ENCODE measurements at regions not wholly inside any gene's neighbourhood (a gene's known extent, or its start where the extent isn't known, plus 50 kb on each side); places are given as distances from the start of the nearest gene placed in this dataset.

- intact Hi-C loops (cut with DNase I), result no loop called here
These were observed 215.8 kb downstream of the SIPA1L2 start for GRCh38 chr1:232414100-232414499.

GRCh38 chr1:232413674-232414073, 216.3 kb downstream of the SIPA1L2 start:
- intact Hi-C loops (cut with DNase I), result no loop called here
- H3K27ac ChIP-seq, result no peak overlapping the region
- H3K36me3 ChIP-seq, result peaks cover 0 to 6% of the 10 kb centered on the region in 2 donors
- DNase-seq, result no peak
- no peak for TF ChIP-seq CTCF (IDR thresholded peaks at IDR 0.05)
- TF ChIP-seq POLR2A (IDR thresholded peaks at IDR 0.05), result no peak
- no peak overlapping the region for H3K4me3 ChIP-seq (replicated peaks in 1 of 3)
- 86 to 94% methylated on average over 2 of the region's 2 CpGs for WGBS, 2 donors
- H3K9me3 ChIP-seq, result no peaks in the 10 kb centered on the region
- peaks cover 4 to 13% of the 10 kb centered on the region in 2 donors for H3K4me1 ChIP-seq
- H3K27me3 ChIP-seq, result no peaks in the 10 kb centered on the region

More at GRCh38 chr1:232414100-232414499, 215.8 kb downstream of the SIPA1L2 start:
- Histone ChIP-seq H3K27ac (no peak overlapping the region), H3K4me3 (replicated peaks in 1 of 3) (no peak overlapping the region), H3K4me1 (peaks cover 4 to 13% of the 10 kb centered on the region in 2 donors), H3K9me3 (no peaks in the 10 kb centered on the region), H3K27me3 (no peaks in the 10 kb centered on the region), H3K36me3 (peaks cover 0 to 6% of the 10 kb centered on the region in 2 donors)
- WGBS, 2 donors, result 93% methylated on average over 7 of the region's 7 CpGs
- no peak for DNase-seq
- no peak for TF ChIP-seq POLR2A (IDR thresholded peaks at IDR 0.05)
- TF ChIP-seq CTCF (IDR thresholded peaks at IDR 0.05), result no peak

DNA sequence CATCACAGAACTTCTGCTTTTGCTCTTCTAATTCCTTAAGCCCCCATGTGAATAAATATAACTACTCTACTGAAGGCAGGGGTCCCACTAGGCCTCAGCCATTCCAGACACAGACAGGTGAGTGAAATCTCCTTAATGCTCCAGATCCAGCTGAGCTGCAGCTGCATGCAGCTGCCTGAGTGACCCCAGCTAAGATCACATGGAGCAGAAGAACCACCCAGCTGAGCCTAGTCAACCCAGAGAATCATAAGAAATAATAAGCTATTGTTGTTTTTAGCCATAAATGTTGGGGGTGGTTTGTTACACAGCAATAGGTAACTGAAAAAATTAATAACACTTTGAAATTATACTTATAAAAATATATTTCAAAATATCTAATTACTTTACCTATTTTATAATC, 220.3 kb downstream of the SIPA1L2 start:
- H3K4me3 ChIP-seq (replicated peaks in 1 of 3), result no peak overlapping the region
- H3K4me1 ChIP-seq, result no peaks in the 10 kb centered on the region
- peaks cover 0 to 6% of the 10 kb centered on the region in 2 donors for H3K36me3 ChIP-seq
- no peak overlapping the region for H3K27ac ChIP-seq
- DNase-seq, result no peak
- intact Hi-C loops (cut with DNase I), result no loop called here
- H3K27me3 ChIP-seq, result no peaks in the 10 kb centered on the region
- no peaks in the 10 kb centered on the region for H3K9me3 ChIP-seq
- TF ChIP-seq CTCF (IDR thresholded peaks at IDR 0.05) (no peak), POLR2A (IDR thresholded peaks at IDR 0.05) (no peak)

DNA sequence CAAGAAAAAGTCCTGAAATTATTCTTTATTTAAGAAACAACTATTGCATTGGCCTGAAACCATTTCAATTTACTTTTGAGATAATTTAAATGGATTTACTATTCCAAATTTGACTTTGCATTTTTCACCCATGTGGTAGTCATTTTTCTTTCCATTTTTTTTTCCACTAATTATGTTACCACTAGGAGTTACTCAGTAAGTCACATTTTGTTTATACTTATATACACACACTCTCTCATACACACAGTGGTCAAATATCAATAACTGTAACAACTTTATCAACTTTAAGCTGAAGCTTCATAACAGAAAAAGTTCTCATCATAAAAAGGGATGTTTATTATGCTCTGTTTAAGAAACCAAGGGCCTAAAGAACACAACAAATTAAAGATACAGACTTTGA, 222.8 kb downstream of the SIPA1L2 start:
- TF ChIP-seq POLR2A (IDR thresholded peaks at IDR 0.05) (no peak), CTCF (IDR thresholded peaks at IDR 0.05) (no peak)
- H3K9me3 ChIP-seq, result no peaks in the 10 kb centered on the region
- no peak for DNase-seq
- no peak overlapping the region for H3K27ac ChIP-seq
- no peaks in the 10 kb centered on the region for H3K4me1 ChIP-seq
- no peak overlapping the region for H3K4me3 ChIP-seq (replicated peaks in 1 of 3)
- no peaks in the 10 kb centered on the region for H3K27me3 ChIP-seq
- H3K36me3 ChIP-seq, result peaks cover 6 to 12% of the 10 kb centered on the region in 2 donors
- intact Hi-C loops (cut with DNase I), result no loop called here

GRCh38 chr1:232405781-232406180, 224.2 kb downstream of the SIPA1L2 start:
- no peak overlapping the region for H3K27ac ChIP-seq
- H3K9me3 ChIP-seq, result no peaks in the 10 kb centered on the region
- H3K36me3 ChIP-seq, result peaks cover 6 to 18% of the 10 kb centered on the region in 2 donors
- TF ChIP-seq CTCF (IDR thresholded peaks at IDR 0.05) (no peak), POLR2A (IDR thresholded peaks at IDR 0.05) (no peak)
- H3K4me3 ChIP-seq (replicated peaks in 1 of 3), result no peak overlapping the region
- no peaks in the 10 kb centered on the region for H3K27me3 ChIP-seq
- no peak for DNase-seq
- intact Hi-C loops (cut with DNase I), result no loop called here
- H3K4me1 ChIP-seq, result no peaks in the 10 kb centered on the region
